Psoas muscle (tissue), 7 donors: ENCODE measurements at regions not wholly inside any gene's neighbourhood (a gene's known extent, or its start where the extent isn't known, plus 50 kb on each side); places are given as distances from the start of the nearest gene placed in this dataset.
"Not testable (repeated sequence)": the region's sequence is repeated elsewhere in the genome, so short reads cannot be mapped to it uniquely, and the experiment has no call there.

ENCODE experiments used
- ATAC-seq, 4 donors: fragments of 200-7000 bp; cut with Tn5 transposase; one replicate each; pipeline ENCODE4 v1.9.1; 2020; ENCODE audit warnings: moderate library complexity in 3 of 4, mild to moderate bottlenecking in 2 of 4
- DNase-seq, 2 donors: peaks; one replicate each; pipeline ENCODE4 v3.0.0-alpha.2; 2020
- H3K27ac ChIP-seq: fragments of 200-600 bp; one replicate; pipeline ENCODE4 v1.8.0; 2022
- H3K27me3 ChIP-seq, 3 donors: fragments of 200-600 bp in 1 of 3; one replicate each; pipeline versions ENCODE4 v1.6.1 to v1.8.0; 2013 to 2022; ENCODE audit warnings: low read length in 2 of 3, mild to moderate bottlenecking in 2 of 3, moderate library complexity in 1 of 3; ENCODE audit not compliant: insufficient read depth in 3 of 3
- H3K36me3 ChIP-seq, 2 donors: fragments of 200-600 bp in 1 of 2; one replicate each; pipeline versions ENCODE4 v1.6.1 to v1.8.0; 2013 to 2022; ENCODE audit warnings: low read depth in 1 of 2, mild to moderate bottlenecking in 1 of 2, moderate library complexity in 1 of 2; ENCODE audit not compliant: insufficient read depth in 1 of 2
- H3K4me1 ChIP-seq: fragments of 200-600 bp; one replicate; pipeline ENCODE4 v1.8.0; 2022
- H3K4me3 ChIP-seq: fragments of 200-600 bp; one replicate; pipeline ENCODE4 v1.8.0; 2022; ENCODE audit warnings: mild to moderate bottlenecking
- H3K9me3 ChIP-seq: fragments of 200-600 bp; one replicate; pipeline ENCODE4 v1.8.0; 2022
- CTCF ChIP-seq: fragments of 200-600 bp; IDR thresholded peaks from one replicate; pipeline ENCODE4 v1.8.0; 2022; ENCODE audit warnings: antibody characterized with exemption
- WGBS, 3 donors: extraction: QIAGEN DNeasy Blood & Tissue Kit; methylation state at CpG; one replicate each; pipeline versions ENCODE4 v1.1.6 to v1.1.7; 2013; 5-methylcytosine and 5-hydroxymethylcytosine counted together
- intact Hi-C, 2 donors: fragments of 100-400 bp; cut with DNase I; formaldehyde crosslinking; loops; one replicate each; pipeline versions ENCODE4 v1.11.0 to v1.14.2; 2022
- donor health status: healthy with polysubstance abuse.
- donor health status: DM: no; HTN: no; CAD: no; lungs with moderate emphysema.
- donor health status: Bipolar disorder and iron deficiency.
- donor health status: healthy.
- donor health status: DM: yes; HTN: yes; CAD: no.
- donor health status: DM: no; HTN: no; CAD: no.
- donor health status: DM: yes; HTN: yes; CAD: no.

DNA sequence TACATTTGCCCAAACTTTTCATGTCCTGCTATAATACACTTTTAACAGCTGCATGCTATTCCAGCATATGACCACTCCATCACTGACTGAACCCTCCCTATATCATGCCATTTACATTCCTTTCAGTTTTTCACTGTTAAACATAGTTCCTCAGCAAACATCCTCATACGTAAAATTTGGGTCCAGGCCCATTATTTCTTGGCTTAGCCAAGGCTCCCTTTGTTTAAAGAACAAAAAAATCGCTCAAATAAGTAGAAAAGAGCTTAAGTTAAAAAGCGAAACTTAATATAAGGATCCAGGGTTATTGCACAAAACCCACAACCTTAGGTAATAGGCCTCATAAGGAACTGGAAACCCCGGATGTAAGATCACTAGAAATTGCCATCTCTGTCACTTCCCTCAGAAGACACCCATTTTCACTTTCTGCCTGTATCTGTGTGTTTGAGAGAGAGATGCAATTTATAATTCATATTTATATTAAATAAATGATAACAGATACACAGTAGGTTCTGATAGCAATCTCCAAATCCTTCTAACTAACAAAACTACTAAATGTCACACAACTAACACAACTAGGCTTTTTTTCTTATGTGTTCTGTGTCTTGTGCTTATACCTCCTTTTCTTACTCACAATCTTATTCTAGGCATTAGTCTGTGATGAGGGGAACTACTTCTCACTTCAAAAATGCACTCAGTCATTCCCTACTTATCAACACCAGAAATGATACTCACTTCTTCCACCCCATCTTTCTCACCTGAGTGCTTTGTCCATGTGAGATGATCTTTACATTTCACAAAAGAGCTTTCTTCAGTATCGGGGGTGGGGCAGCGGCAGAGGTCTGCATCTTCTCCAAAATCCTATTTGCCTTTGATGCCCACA lies 59.9 kb upstream of the FAM241A start:
- Histone ChIP-seq H3K4me3 (no peak overlapping the region), H3K4me1 (peaks cover 5% of the 10 kb centered on the region), H3K27me3 (no peaks in the 10 kb centered on the region), H3K9me3 (no peaks in the 10 kb centered on the region), H3K27ac (no peak overlapping the region), H3K36me3 (no peaks in the 10 kb centered on the region)
- no peak for ATAC-seq
- TF ChIP-seq CTCF: no peak
- intact Hi-C loops: no loop called here
- DNase-seq: no peak
- 68 to 74% (median 71%) methylated on average over 6 of the region's 6 CpGs for WGBS, 3 donors

GRCh38 chr4:112086036-112086434 lies 59.2 kb upstream of the FAM241A start:
- H3K27ac ChIP-seq: no peak overlapping the region
- ATAC-seq (no peak), DNase-seq (no peak)
- peaks cover 5% of the 10 kb centered on the region for H3K4me1 ChIP-seq
- H3K27me3 ChIP-seq: no peaks in the 10 kb centered on the region
- no peak for TF ChIP-seq CTCF
- H3K36me3 ChIP-seq: no peaks in the 10 kb centered on the region
- intact Hi-C loops: no loop called here
- no peaks in the 10 kb centered on the region for H3K9me3 ChIP-seq
- H3K4me3 ChIP-seq: no peak overlapping the region

GRCh38 chr4:112086661-112087060 lies 58.6 kb upstream of the FAM241A start:
- H3K4me1 ChIP-seq, H3K4me3 ChIP-seq, ATAC-seq, DNase-seq, H3K9me3 ChIP-seq, intact Hi-C loops, H3K27me3 ChIP-seq, H3K27ac ChIP-seq, H3K36me3 ChIP-seq: not testable (repeated sequence)
- 86 to 90% (median 90%) methylated on average over 16 to 17 of the region's 17 CpGs for WGBS, 3 donors

GRCh38 chr4:112092330-112092729 lies 52.9 kb upstream of the FAM241A start:
- not testable (repeated sequence) for DNase-seq, H3K9me3 ChIP-seq, H3K4me3 ChIP-seq, ATAC-seq, H3K27ac ChIP-seq, H3K4me1 ChIP-seq, H3K27me3 ChIP-seq, H3K36me3 ChIP-seq
- 91 to 97% (median 95%) methylated on average over 1 of the region's 2 CpGs for WGBS, 3 donors
- intact Hi-C loops: loop anchor here in 1 of 2 donors (10.0 kb wide), 1 partner anchor 432 kb away; no protein-coding TSS in a partner anchor

- Histone ChIP-seq H3K4me1 (no peaks in the 10 kb centered on the region), H3K4me3 (no peak overlapping the region), H3K36me3 (no peaks in the 10 kb centered on the region), H3K27me3 (no peaks in the 10 kb centered on the region), H3K9me3 (no peaks in the 10 kb centered on the region), H3K27ac (no peak overlapping the region)
- DNase-seq (no peak), ATAC-seq (no peak)
- WGBS, 3 donors: 92 to 95% (median 93%) methylated on average over 3 of the region's 3 CpGs
- intact Hi-C loops: loop anchor here in 1 of 2 donors (10.0 kb wide), 1 partner anchor 431 kb away; no protein-coding TSS in a partner anchor
- no peak for TF ChIP-seq CTCF
Observed at GRCh38 chr4:112093636-112094202, 51.5 kb upstream of the FAM241A start.
